Activated CD8-positive, alpha-beta memory T cell treated with anti-CD3 and anti-CD28 coated beads, Interleukin-2, amount 10 ng/mL, durations not matched to agents 7 days and 5 days (primary cell): ENCODE measurements at regions not wholly inside any gene's neighbourhood (a gene's known extent, or its start where the extent isn't known, plus 50 kb on each side); places are given as distances from the start of the nearest gene placed in this dataset.
"Not testable (repeated sequence)": the region's sequence is repeated elsewhere in the genome, so short reads cannot be mapped to it uniquely, and the experiment has no call there.

Experiments used
- ATAC-seq: fragments of 150-1000 bp; cut with Tn5 transposase; one replicate; pipeline ENCODE4 v1.10.0; 2021; ENCODE audit warnings: moderate library complexity
- CTCF ChIA-PET: fragments of 350-600 bp; sonication (Branson Sonifier 250); formaldehyde crosslinking; loops from one replicate; lab custom pipeline; 2021; ENCODE audit warnings: antibody characterized with exemption; lab: Charles Lee
- DNase-seq: peaks from one replicate; pipeline ENCODE4 v3.0.0-alpha.2; 2020
- H3K27ac Mint-ChIP-seq: one replicate; pipeline ENCODE4 v1.8.0; 2021; ENCODE audit warnings: mild to moderate bottlenecking, mixed read lengths
- H3K27me3 Mint-ChIP-seq: one replicate; pipeline ENCODE4 v1.8.0; 2021; ENCODE audit warnings: mixed read lengths
- H3K36me3 Mint-ChIP-seq: one replicate; pipeline ENCODE4 v1.8.0; 2021; ENCODE audit warnings: mild to moderate bottlenecking, mixed read lengths
- H3K4me1 Mint-ChIP-seq: one replicate; pipeline ENCODE4 v1.8.0; 2021; ENCODE audit warnings: mixed read lengths
- H3K4me3 Mint-ChIP-seq: one replicate; pipeline ENCODE4 v1.8.0; 2021; ENCODE audit warnings: mild to moderate bottlenecking, moderate library complexity, mixed read lengths
- H3K9me3 Mint-ChIP-seq: one replicate; pipeline ENCODE4 v1.8.0; 2022; ENCODE audit warnings: low read depth, mixed read lengths

GRCh38 chr21:10325546-10325945 is 195.8 kb upstream of the TPTE start:
- H3K4me3 Mint-ChIP-seq, H3K4me1 Mint-ChIP-seq, CTCF ChIA-PET, H3K27me3 Mint-ChIP-seq, DNase-seq, H3K27ac Mint-ChIP-seq, H3K36me3 Mint-ChIP-seq: not testable (repeated sequence)
- peak; percentile 63 for ATAC-seq
- peaks cover 22% of the 10 kb centered on the region for H3K9me3 Mint-ChIP-seq

GRCh38 chr21:10326146-10326545 is 195.2 kb upstream of the TPTE start:
- H3K27ac Mint-ChIP-seq, CTCF ChIA-PET, H3K36me3 Mint-ChIP-seq, H3K27me3 Mint-ChIP-seq, ATAC-seq, H3K4me1 Mint-ChIP-seq, DNase-seq, H3K4me3 Mint-ChIP-seq: not testable (repeated sequence)
- peaks cover 27% of the 10 kb centered on the region for H3K9me3 Mint-ChIP-seq

GRCh38 chr21:10328646-10329045 is 192.7 kb upstream of the TPTE start:
- CTCF ChIA-PET, ATAC-seq, H3K36me3 Mint-ChIP-seq, H3K4me1 Mint-ChIP-seq, H3K4me3 Mint-ChIP-seq, DNase-seq, H3K27me3 Mint-ChIP-seq, H3K27ac Mint-ChIP-seq: not testable (repeated sequence)
- peaks cover 37% of the 10 kb centered on the region for H3K9me3 Mint-ChIP-seq

GRCh38 chr21:10330641-10331119 is 190.7 kb upstream of the TPTE start:
- ATAC-seq = peak; percentile 20
- CTCF ChIA-PET = not testable (repeated sequence)
- peaks cover 37% of the 10 kb centered on the region for H3K9me3 Mint-ChIP-seq

GRCh38 chr21:10331134-10331533 is 190.2 kb upstream of the TPTE start:
- H3K4me1 Mint-ChIP-seq, H3K27ac Mint-ChIP-seq, H3K27me3 Mint-ChIP-seq, ATAC-seq, CTCF ChIA-PET, H3K36me3 Mint-ChIP-seq, H3K4me3 Mint-ChIP-seq, DNase-seq: not testable (repeated sequence)
- H3K9me3 Mint-ChIP-seq = peaks cover 37% of the 10 kb centered on the region

More at GRCh38 chr21:10330641-10331119, 190.7 kb upstream of the TPTE start:
- not testable (repeated sequence) for H3K36me3 Mint-ChIP-seq, DNase-seq, H3K4me3 Mint-ChIP-seq, H3K27ac Mint-ChIP-seq, H3K4me1 Mint-ChIP-seq, H3K27me3 Mint-ChIP-seq

GRCh38 chr21:10332935-10333334 is 188.4 kb upstream of the TPTE start:
- H3K36me3 Mint-ChIP-seq, H3K4me1 Mint-ChIP-seq, DNase-seq, CTCF ChIA-PET, H3K27me3 Mint-ChIP-seq, H3K27ac Mint-ChIP-seq, ATAC-seq, H3K4me3 Mint-ChIP-seq: not testable (repeated sequence)
- H3K9me3 Mint-ChIP-seq = peaks cover 39% of the 10 kb centered on the region

GRCh38 chr21:10334391-10334790 is 187.0 kb upstream of the TPTE start:
- peaks cover 44% of the 10 kb centered on the region for H3K9me3 Mint-ChIP-seq
- H3K27ac Mint-ChIP-seq, CTCF ChIA-PET, H3K36me3 Mint-ChIP-seq, ATAC-seq, H3K27me3 Mint-ChIP-seq, H3K4me3 Mint-ChIP-seq, H3K4me1 Mint-ChIP-seq, DNase-seq: not testable (repeated sequence)

- H3K27ac Mint-ChIP-seq, H3K36me3 Mint-ChIP-seq, H3K4me1 Mint-ChIP-seq, CTCF ChIA-PET, H3K27me3 Mint-ChIP-seq, H3K4me3 Mint-ChIP-seq, ATAC-seq, DNase-seq: not testable (repeated sequence)
- peaks cover 39% of the 10 kb centered on the region for H3K9me3 Mint-ChIP-seq
Observed at GRCh38 chr21:10342261-10342956, 179.0 kb upstream of the TPTE start.

- H3K4me3 Mint-ChIP-seq, CTCF ChIA-PET, H3K27me3 Mint-ChIP-seq, H3K4me1 Mint-ChIP-seq, DNase-seq, H3K27ac Mint-ChIP-seq, H3K36me3 Mint-ChIP-seq, ATAC-seq: not testable (repeated sequence)
- H3K9me3 Mint-ChIP-seq = peaks cover 31% of the 10 kb centered on the region
Observed at GRCh38 chr21:10343146-10343935, 178.0 kb upstream of the TPTE start.

- CTCF ChIA-PET, H3K27me3 Mint-ChIP-seq: not testable (repeated sequence)
Observed at GRCh38 chr21:10344266-10344665, 177.1 kb upstream of the TPTE start.

GRCh38 chr21:10345178-10345612 is 176.2 kb upstream of the TPTE start:
- H3K9me3 Mint-ChIP-seq = peaks cover 27% of the 10 kb centered on the region
- H3K36me3 Mint-ChIP-seq, DNase-seq, CTCF ChIA-PET, H3K4me1 Mint-ChIP-seq, H3K4me3 Mint-ChIP-seq, ATAC-seq, H3K27me3 Mint-ChIP-seq, H3K27ac Mint-ChIP-seq: not testable (repeated sequence)

More at GRCh38 chr21:10344266-10344665, 177.1 kb upstream of the TPTE start:
- H3K4me3 Mint-ChIP-seq, H3K36me3 Mint-ChIP-seq, H3K4me1 Mint-ChIP-seq, DNase-seq, H3K27ac Mint-ChIP-seq, ATAC-seq: not testable (repeated sequence)
- H3K9me3 Mint-ChIP-seq = peaks cover 31% of the 10 kb centered on the region

- DNase-seq, H3K4me1 Mint-ChIP-seq, H3K27ac Mint-ChIP-seq, H3K27me3 Mint-ChIP-seq, H3K36me3 Mint-ChIP-seq, H3K4me3 Mint-ChIP-seq, CTCF ChIA-PET, ATAC-seq: not testable (repeated sequence)
- H3K9me3 Mint-ChIP-seq = peaks cover 22% of the 10 kb centered on the region
Observed at GRCh38 chr21:10346249-10346648, 175.1 kb upstream of the TPTE start.

- DNase-seq, H3K36me3 Mint-ChIP-seq, H3K4me3 Mint-ChIP-seq, CTCF ChIA-PET, H3K27ac Mint-ChIP-seq, H3K27me3 Mint-ChIP-seq, H3K4me1 Mint-ChIP-seq, ATAC-seq: not testable (repeated sequence)
- peaks cover 22% of the 10 kb centered on the region for H3K9me3 Mint-ChIP-seq
Observed at GRCh38 chr21:10346933-10347615, 174.3 kb upstream of the TPTE start.
